LNCAP (cell line): ENCODE measurements at regions not wholly inside any gene's neighbourhood (a gene's known extent, or its start where the extent isn't known, plus 50 kb on each side); places are given as distances from the start of the nearest gene placed in this dataset.

Experiments used
- TF ChIP-seq, protein P1 (sequence below): fragments of 450-650 bp; IDR thresholded peaks from 2 replicates; pipeline ENCODE4 v1.5.1; 2017; ENCODE audit warnings: mild to moderate bottlenecking

GRCh38 chr5:13215370-13215769, 729.1 kb downstream of the DNAH5 start:
- TF ChIP-seq, protein P1, sequence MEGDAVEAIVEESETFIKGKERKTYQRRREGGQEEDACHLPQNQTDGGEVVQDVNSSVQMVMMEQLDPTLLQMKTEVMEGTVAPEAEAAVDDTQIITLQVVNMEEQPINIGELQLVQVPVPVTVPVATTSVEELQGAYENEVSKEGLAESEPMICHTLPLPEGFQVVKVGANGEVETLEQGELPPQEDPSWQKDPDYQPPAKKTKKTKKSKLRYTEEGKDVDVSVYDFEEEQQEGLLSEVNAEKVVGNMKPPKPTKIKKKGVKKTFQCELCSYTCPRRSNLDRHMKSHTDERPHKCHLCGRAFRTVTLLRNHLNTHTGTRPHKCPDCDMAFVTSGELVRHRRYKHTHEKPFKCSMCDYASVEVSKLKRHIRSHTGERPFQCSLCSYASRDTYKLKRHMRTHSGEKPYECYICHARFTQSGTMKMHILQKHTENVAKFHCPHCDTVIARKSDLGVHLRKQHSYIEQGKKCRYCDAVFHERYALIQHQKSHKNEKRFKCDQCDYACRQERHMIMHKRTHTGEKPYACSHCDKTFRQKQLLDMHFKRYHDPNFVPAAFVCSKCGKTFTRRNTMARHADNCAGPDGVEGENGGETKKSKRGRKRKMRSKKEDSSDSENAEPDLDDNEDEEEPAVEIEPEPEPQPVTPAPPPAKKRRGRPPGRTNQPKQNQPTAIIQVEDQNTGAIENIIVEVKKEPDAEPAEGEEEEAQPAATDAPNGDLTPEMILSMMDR, result no peak

GRCh38 chr5:13214182-13214581, 730.3 kb downstream of the DNAH5 start:
- TF ChIP-seq, protein P1, result no peak

DNA sequence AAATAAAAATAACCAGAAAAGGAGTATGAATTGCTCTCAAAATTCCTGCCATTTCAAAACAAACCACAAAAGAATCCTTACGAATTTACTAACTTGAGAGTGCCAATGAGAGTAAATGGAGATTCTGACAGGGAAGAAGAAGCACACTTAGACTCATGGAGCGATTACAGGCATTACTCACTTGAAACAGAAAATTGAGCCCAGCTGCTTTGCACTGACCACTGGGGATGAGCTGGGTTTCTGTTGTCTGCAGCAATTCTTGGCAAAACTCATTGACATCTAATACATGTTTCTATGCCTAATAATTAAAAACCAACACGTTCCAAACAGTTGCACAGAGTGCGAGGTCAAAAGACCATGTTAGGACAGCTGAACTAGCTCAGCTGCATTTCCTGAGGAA, 731.6 kb downstream of the DNAH5 start:
- TF ChIP-seq, protein P1, result no peak

- TF ChIP-seq, protein P1, result no peak
Observed at GRCh38 chr5:13211064-13211463, 733.4 kb downstream of the DNAH5 start.

DNA sequence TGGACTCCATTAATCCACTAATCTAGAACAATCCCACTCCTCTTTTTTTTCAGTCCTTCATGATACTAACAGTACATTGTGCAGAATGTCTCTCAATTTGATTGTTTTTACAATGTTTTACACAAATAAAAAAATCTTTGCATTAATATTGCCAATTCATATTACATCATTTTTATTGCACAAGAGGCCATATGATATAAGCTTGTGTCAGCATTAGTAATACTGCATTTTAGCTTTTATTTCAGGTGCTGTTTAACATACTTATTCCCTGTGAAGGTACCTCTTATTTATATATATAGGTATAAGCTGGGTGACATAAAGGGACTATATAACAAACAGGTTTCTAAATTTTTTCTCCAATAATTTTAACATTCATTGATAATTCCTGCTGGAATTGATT, 737.4 kb downstream of the DNAH5 start:
- TF ChIP-seq, protein P1, result no peak

DNA sequence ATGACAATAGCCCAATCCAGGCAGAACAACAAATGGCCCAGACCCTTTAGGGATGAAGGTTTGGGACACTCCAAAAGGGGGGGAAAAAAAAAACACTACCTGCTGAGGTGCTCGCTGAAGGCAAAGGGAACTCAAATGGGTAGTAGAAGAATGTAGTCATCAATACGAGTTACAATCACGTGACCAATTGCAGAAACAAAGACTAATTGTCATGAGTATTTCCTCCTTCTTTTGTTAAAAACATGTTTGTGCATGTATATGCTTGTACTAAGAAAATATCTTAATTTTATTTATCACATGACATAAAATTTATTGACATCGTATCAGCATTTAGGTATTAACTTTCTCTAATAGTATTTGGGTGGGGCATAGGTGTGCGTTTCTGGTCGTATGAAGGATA, 743.5 kb downstream of the DNAH5 start:
- TF ChIP-seq, protein P1, result no peak

- TF ChIP-seq, protein P1, result no peak
Observed at GRCh38 chr5:13189532-13189931, 755.0 kb downstream of the DNAH5 start.

GRCh38 chr5:13188371-13188770, 756.1 kb downstream of the DNAH5 start:
- TF ChIP-seq, protein P1, result no peak
